T-cell (primary cell): ENCODE measurements at regions not wholly inside any gene's neighbourhood (a gene's known extent, or its start where the extent isn't known, plus 50 kb on each side); places are given as distances from the start of the nearest gene placed in this dataset.

Experiments used
- ATAC-seq, 4 experiments: fragments of 200-7000 bp in 3 of 4; fragments of 150-1000 bp in 1 of 4; cut with Tn5 transposase; replicated peaks in 1 of 4; 1 replicate in 3 of 4; 2 replicates in 1 of 4; pipeline ENCODE4 v1.10.0; 2021; ENCODE audit warnings: moderate library complexity in 3 of 4, mild to moderate bottlenecking in 2 of 4, moderate number of reproducible peaks in 1 of 4
- CTCF ChIA-PET, 2 donors: fragments of 300-600 bp; sonication (Branson Sonifier 250); formaldehyde crosslinking; loops; one replicate each; lab custom pipeline; 2022; ENCODE audit warnings: antibody characterized with exemption in 2 of 2; lab: Charles Lee
- POLR2A ChIA-PET, 2 donors: fragments of 300-600 bp; sonication (Branson Sonifier 250); formaldehyde crosslinking; loops; one replicate each; lab custom pipeline; 2022; ENCODE audit warnings: antibody characterized with exemption in 2 of 2; lab: Charles Lee
- DNase-seq, 35 experiments: peaks; one replicate each; pipeline versions ENCODE4 v3.0.0 to v3.0.0-alpha.2; 2013 to 2023
- H3K27ac ChIP-seq: one replicate; pipeline ENCODE4 v1.5.1; 2013; ENCODE audit warnings: low read length
- H3K27me3 ChIP-seq, 2 experiments: replicated peaks in 1 of 2; 1 replicate in 1 of 2; 2 replicates in 1 of 2; pipeline versions ENCODE4 v1.6.1 to v1.7.0; 2013; ENCODE audit warnings: low read length in 1 of 2, mixed read lengths in 1 of 2; ENCODE audit not compliant: control insufficient read depth in 2 of 2, insufficient read depth in 2 of 2; ENCODE audit errors: extremely low read depth in 1 of 2
- H3K36me3 ChIP-seq, 2 donors: 1 replicate in 1 of 2; 2 replicates in 1 of 2; pipeline versions ENCODE4 v1.6.1 to v1.7.0; 2013; ENCODE audit warnings: low read length in 1 of 2; ENCODE audit not compliant: control insufficient read depth in 2 of 2, insufficient read depth in 1 of 2; ENCODE audit errors: extremely low read depth in 1 of 2
- H3K4me1 ChIP-seq, 2 experiments: 1 replicate in 1 of 2; 2 replicates in 1 of 2; pipeline versions ENCODE4 v1.6.1 to v1.7.0; 2013; ENCODE audit warnings: low read length in 2 of 2, mixed read lengths in 1 of 2; ENCODE audit not compliant: insufficient read depth in 2 of 2, control insufficient read depth in 1 of 2; ENCODE audit errors: extremely low read depth in 1 of 2
- H3K4me3 ChIP-seq, 2 donors: 1 replicate in 1 of 2; 2 replicates in 1 of 2; pipeline versions ENCODE4 v1.5.1 to v1.7.0; 2013; ENCODE audit warnings: mild to moderate bottlenecking in 2 of 2, low read length in 1 of 2, moderate library complexity in 1 of 2; ENCODE audit not compliant: control insufficient read depth in 1 of 2; ENCODE audit errors: extremely low read depth in 1 of 2
- H3K9me3 ChIP-seq: 2 replicates; pipeline ENCODE4 v1.7.0; 2013
- H3K27ac Mint-ChIP-seq, 2 donors: one replicate each; pipeline ENCODE4 v1.8.0; 2020 to 2021; ENCODE audit warnings: mild to moderate bottlenecking in 2 of 2, mixed read lengths in 2 of 2
- H3K27me3 Mint-ChIP-seq, 2 donors: one replicate each; pipeline ENCODE4 v1.8.0; 2021 to 2022; ENCODE audit warnings: mixed read lengths in 2 of 2
- H3K36me3 Mint-ChIP-seq: one replicate; pipeline ENCODE4 v1.8.0; 2021; ENCODE audit warnings: mixed read lengths
- H3K4me1 Mint-ChIP-seq, 3 donors: one replicate each; pipeline ENCODE4 v1.8.0; 2020 to 2022; ENCODE audit warnings: mixed read lengths in 3 of 3, mild to moderate bottlenecking in 1 of 3
- H3K4me3 Mint-ChIP-seq, 3 donors: one replicate each; pipeline ENCODE4 v1.8.0; 2020 to 2022; ENCODE audit warnings: mild to moderate bottlenecking in 3 of 3, mixed read lengths in 3 of 3, moderate library complexity in 3 of 3
- H3K9me3 Mint-ChIP-seq, 3 donors: one replicate each; pipeline ENCODE4 v1.8.0; 2020 to 2022; ENCODE audit warnings: mixed read lengths in 3 of 3
- WGBS: methylation state at CpG from one replicate; pipeline ENCODE4 v1.1.5; 2013; ENCODE audit warnings: missing lambda C conversion rate; ENCODE audit not compliant: insufficient coverage; 5-methylcytosine and 5-hydroxymethylcytosine counted together

GRCh38 chr9:134487066-134487710 is 154.4 kb upstream of the COL5A1 start:
- no peaks in the 10 kb centered on the region for H3K9me3 Mint-ChIP-seq
- no peak overlapping the region for H3K27ac ChIP-seq
- H3K4me1 Mint-ChIP-seq: no peaks in the 10 kb centered on the region
- H3K27ac Mint-ChIP-seq: no peak overlapping the region
- ATAC-seq: no peak
- no peaks in the 10 kb centered on the region for H3K36me3 Mint-ChIP-seq
- no peaks in the 10 kb centered on the region for H3K4me1 ChIP-seq
- no peaks in the 10 kb centered on the region for H3K36me3 ChIP-seq
- POLR2A ChIA-PET: interaction anchor here in 1 of 2 donors (0.6 kb wide), 1 partner anchor 9 kb away, joined by 3 read pairs; no protein-coding TSS in a partner anchor
- H3K27me3 Mint-ChIP-seq: peaks cover 0 to 19% of the 10 kb centered on the region in 2 donors
- no peak overlapping the region for H3K4me3 ChIP-seq
- H3K4me3 Mint-ChIP-seq: no peak overlapping the region
- CTCF ChIA-PET: no interaction called here
- 82% methylated on average over 7 of the region's 15 CpGs for WGBS
- peak in 1 of 35 experiments; percentile 10 for DNase-seq
- no peaks in the 10 kb centered on the region for H3K9me3 ChIP-seq
- peaks cover 0 to 34% of the 10 kb centered on the region in 2 experiments for H3K27me3 ChIP-seq

GRCh38 chr9:134488331-134489280 is 153.0 kb upstream of the COL5A1 start:
- DNase-seq (no peak), ATAC-seq (no peak)
- H3K27me3 ChIP-seq: peaks cover 0 to 41% of the 10 kb centered on the region in 2 experiments
- Mint-ChIP-seq H3K4me3 (no peak overlapping the region), H3K9me3 (no peaks in the 10 kb centered on the region), H3K36me3 (no peaks in the 10 kb centered on the region), H3K4me1 (no peaks in the 10 kb centered on the region), H3K27ac (no peak overlapping the region), H3K27me3 (peaks cover 5 to 25% of the 10 kb centered on the region in 2 donors)
- ChIA-PET CTCF (no interaction called here), POLR2A (no interaction called here)
- H3K4me1 ChIP-seq: no peaks in the 10 kb centered on the region
- no peaks in the 10 kb centered on the region for H3K36me3 ChIP-seq
- H3K9me3 ChIP-seq: no peaks in the 10 kb centered on the region
- no peak overlapping the region for H3K27ac ChIP-seq
- WGBS: 90% methylated on average over 24 of the region's 32 CpGs
- no peak overlapping the region for H3K4me3 ChIP-seq

GRCh38 chr9:134489621-134490408 is 151.8 kb upstream of the COL5A1 start:
- H3K36me3 Mint-ChIP-seq: no peaks in the 10 kb centered on the region
- H3K4me3 Mint-ChIP-seq: no peak overlapping the region
- ChIA-PET CTCF (no interaction called here), POLR2A (no interaction called here)
- DNase-seq (no peak), ATAC-seq (no peak)
- Histone ChIP-seq H3K4me1 (no peaks in the 10 kb centered on the region), H3K4me3 (no peak overlapping the region), H3K27ac (no peak overlapping the region), H3K27me3 (peaks cover 0 to 46% of the 10 kb centered on the region in 2 experiments), H3K9me3 (no peaks in the 10 kb centered on the region), H3K36me3 (no peaks in the 10 kb centered on the region)
- no peak overlapping the region for H3K27ac Mint-ChIP-seq
- H3K27me3 Mint-ChIP-seq: peaks cover 8 to 27% of the 10 kb centered on the region in 2 donors
- H3K9me3 Mint-ChIP-seq: no peaks in the 10 kb centered on the region
- no peaks in the 10 kb centered on the region for H3K4me1 Mint-ChIP-seq
- 79% methylated on average over 4 of the region's 13 CpGs for WGBS

- Histone ChIP-seq H3K4me3 (no peak overlapping the region), H3K27me3 (peaks cover 0 to 47% of the 10 kb centered on the region in 2 experiments), H3K36me3 (no peaks in the 10 kb centered on the region), H3K4me1 (no peaks in the 10 kb centered on the region), H3K9me3 (no peaks in the 10 kb centered on the region), H3K27ac (no peak overlapping the region)
- ChIA-PET CTCF (no interaction called here), POLR2A (no interaction called here)
- DNase-seq (no peak), ATAC-seq (no peak)
- Mint-ChIP-seq H3K9me3 (no peaks in the 10 kb centered on the region), H3K4me3 (no peak overlapping the region), H3K4me1 (no peaks in the 10 kb centered on the region), H3K27me3 (peaks cover 8 to 27% of the 10 kb centered on the region in 2 donors), H3K27ac (no peak overlapping the region), H3K36me3 (no peaks in the 10 kb centered on the region)
- WGBS: 76% methylated on average over 6 of the region's 9 CpGs
Measured at GRCh38 chr9:134490446-134490845, 151.2 kb upstream of the COL5A1 start.

- DNase-seq: no peak
- Histone ChIP-seq H3K9me3 (no peaks in the 10 kb centered on the region), H3K27me3 (peaks cover 0 to 44% of the 10 kb centered on the region in 2 experiments), H3K36me3 (no peaks in the 10 kb centered on the region), H3K27ac (no peak overlapping the region), H3K4me1 (no peaks in the 10 kb centered on the region), H3K4me3 (no peak overlapping the region)
- ChIA-PET POLR2A (no interaction called here), CTCF (no interaction called here)
- Mint-ChIP-seq H3K4me1 (no peaks in the 10 kb centered on the region), H3K36me3 (no peaks in the 10 kb centered on the region), H3K4me3 (no peak overlapping the region), H3K9me3 (no peaks in the 10 kb centered on the region), H3K27me3 (peaks cover 8 to 32% of the 10 kb centered on the region in 2 donors), H3K27ac (no peak overlapping the region)
- WGBS: 69% methylated on average over 12 of the region's 21 CpGs
- ATAC-seq: no peak
Measured at GRCh38 chr9:134491196-134491835, 150.3 kb upstream of the COL5A1 start.

- CTCF ChIA-PET: no interaction called here
- 73% methylated on average over 7 of the region's 11 CpGs for WGBS
- POLR2A ChIA-PET: no interaction called here
- Mint-ChIP-seq H3K27me3 (peaks cover 10 to 32% of the 10 kb centered on the region in 2 donors), H3K4me3 (no peak overlapping the region), H3K4me1 (no peaks in the 10 kb centered on the region), H3K27ac (no peak overlapping the region), H3K9me3 (no peaks in the 10 kb centered on the region), H3K36me3 (no peaks in the 10 kb centered on the region)
- H3K4me1 ChIP-seq: no peaks in the 10 kb centered on the region
- no peaks in the 10 kb centered on the region for H3K36me3 ChIP-seq
- no peaks in the 10 kb centered on the region for H3K9me3 ChIP-seq
- H3K4me3 ChIP-seq: no peak overlapping the region
- H3K27ac ChIP-seq: no peak overlapping the region
- peaks cover 0 to 42% of the 10 kb centered on the region in 2 experiments for H3K27me3 ChIP-seq
- no peak for DNase-seq
- ATAC-seq: no peak
Measured at GRCh38 chr9:134491856-134492255, 149.7 kb upstream of the COL5A1 start.
